Body of pancreas (tissue), 4 donors: ENCODE measurements at regions not wholly inside any gene's neighbourhood (a gene's known extent, or its start where the extent isn't known, plus 50 kb on each side); places are given as distances from the start of the nearest gene placed in this dataset.

Experiments
- ATAC-seq: fragments of 150-250 bp; one replicate; pipeline ENCODE4 v1.9.1; 2016
- DNase-seq, 4 donors: peaks; one replicate each; pipeline ENCODE4 v3.0.0-alpha.2; 2019
- H3K27ac ChIP-seq, 4 donors: fragments of 200-600 bp; sonication (generic); 1 replicate in 3 of 4; 2 replicates in 1 of 4; pipeline versions ENCODE4 v1.5.1 to v1.6.1; 2016 to 2019; ENCODE audit warnings: mild to moderate bottlenecking in 1 of 4, mixed read lengths in 1 of 4, moderate library complexity in 1 of 4
- H3K27me3 ChIP-seq, 2 donors: fragments of 200-600 bp; sonication (generic); one replicate each; pipeline ENCODE4 v1.6.0; 2016; ENCODE audit warnings: mild to moderate bottlenecking in 1 of 2
- H3K36me3 ChIP-seq, 2 donors: fragments of 200-600 bp; sonication (generic); replicated peaks in 1 of 2; 2 replicates each; pipeline ENCODE4 v1.5.1; 2016; ENCODE audit warnings: low read depth in 2 of 2; ENCODE audit not compliant: insufficient read depth in 1 of 2
- H3K4me1 ChIP-seq: fragments of 200-600 bp; sonication (generic); one replicate; pipeline ENCODE4 v1.6.0; 2016
- H3K4me3 ChIP-seq, 2 donors: fragments of 200-600 bp; sonication (generic); 1 replicate in 1 of 2; 2 replicates in 1 of 2; pipeline ENCODE4 v1.5.1; 2016 to 2019
- H3K9me3 ChIP-seq, 3 donors: fragments of 200-600 bp; sonication (generic); 1 replicate in 2 of 3; 2 replicates in 1 of 3; pipeline ENCODE4 v1.5.1; 2016
- POLR2A ChIP-seq, 3 donors: fragments of 450-650 bp; IDR thresholded peaks; one replicate each; pipeline ENCODE4 v1.6.1; 2016; ENCODE audit warnings: antibody characterized with exemption in 3 of 3, mild to moderate bottlenecking in 2 of 3
- WGBS, 2 donors: methylation state at CpG; one replicate each; pipeline ENCODE4 v1.1.5; 2017; 5-methylcytosine and 5-hydroxymethylcytosine counted together
- intact Hi-C: fragments of 100-400 bp; cut with DNase I; formaldehyde crosslinking; loops from one replicate; pipeline ENCODE4 v1.15.1; 2023
- TF ChIP-seq, protein P1 (sequence below), 7 experiments: fragments of 450-650 bp in 4 of 7; fragments of 200-600 bp in 3 of 7; sonication (generic) in 3 of 7; IDR thresholded peaks; one replicate each; pipeline ENCODE4 v1.5.1; 2016 to 2019; ENCODE audit warnings: antibody characterized with exemption in 7 of 7

DNA sequence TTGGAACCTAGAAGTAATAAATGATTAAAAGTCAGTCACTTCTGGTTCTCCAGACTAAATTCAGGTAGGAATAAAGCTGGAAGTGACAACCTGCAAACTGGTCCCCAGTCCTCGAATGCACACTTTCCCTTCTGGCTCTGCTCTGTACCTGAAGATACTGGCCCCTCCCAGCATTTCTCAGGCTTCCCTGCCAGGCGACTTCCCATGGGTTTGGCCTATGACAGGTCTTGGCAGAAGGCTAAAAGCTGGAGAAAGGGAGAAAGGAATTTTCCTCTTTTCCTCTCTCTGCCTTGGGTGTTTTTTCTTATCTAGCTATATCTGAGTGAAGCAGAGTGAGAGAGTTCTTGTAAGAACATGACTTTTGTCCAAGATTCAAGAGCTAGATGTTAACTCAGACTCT, 1005.7 kb downstream of the DTWD2 start:
- Histone ChIP-seq H3K27me3 (no peaks in the 10 kb centered on the region), H3K9me3 (no peaks in the 10 kb centered on the region), H3K4me3 (no peak overlapping the region), H3K4me1 (no peaks in the 10 kb centered on the region), H3K36me3 (no peaks in the 10 kb centered on the region), H3K27ac (no peak overlapping the region)
- ATAC-seq (no peak), DNase-seq (no peak)
- intact Hi-C loops, result no loop called here
- TF ChIP-seq POLR2A (IDR thresholded peaks at IDR 0.05), result no peak
- TF ChIP-seq, protein P1, sequence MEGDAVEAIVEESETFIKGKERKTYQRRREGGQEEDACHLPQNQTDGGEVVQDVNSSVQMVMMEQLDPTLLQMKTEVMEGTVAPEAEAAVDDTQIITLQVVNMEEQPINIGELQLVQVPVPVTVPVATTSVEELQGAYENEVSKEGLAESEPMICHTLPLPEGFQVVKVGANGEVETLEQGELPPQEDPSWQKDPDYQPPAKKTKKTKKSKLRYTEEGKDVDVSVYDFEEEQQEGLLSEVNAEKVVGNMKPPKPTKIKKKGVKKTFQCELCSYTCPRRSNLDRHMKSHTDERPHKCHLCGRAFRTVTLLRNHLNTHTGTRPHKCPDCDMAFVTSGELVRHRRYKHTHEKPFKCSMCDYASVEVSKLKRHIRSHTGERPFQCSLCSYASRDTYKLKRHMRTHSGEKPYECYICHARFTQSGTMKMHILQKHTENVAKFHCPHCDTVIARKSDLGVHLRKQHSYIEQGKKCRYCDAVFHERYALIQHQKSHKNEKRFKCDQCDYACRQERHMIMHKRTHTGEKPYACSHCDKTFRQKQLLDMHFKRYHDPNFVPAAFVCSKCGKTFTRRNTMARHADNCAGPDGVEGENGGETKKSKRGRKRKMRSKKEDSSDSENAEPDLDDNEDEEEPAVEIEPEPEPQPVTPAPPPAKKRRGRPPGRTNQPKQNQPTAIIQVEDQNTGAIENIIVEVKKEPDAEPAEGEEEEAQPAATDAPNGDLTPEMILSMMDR (IDR thresholded peaks at IDR 0.05), result no peak
- WGBS, 2 donors, result 27 to 28% methylated on average over 2 of the region's 2 CpGs

DNA sequence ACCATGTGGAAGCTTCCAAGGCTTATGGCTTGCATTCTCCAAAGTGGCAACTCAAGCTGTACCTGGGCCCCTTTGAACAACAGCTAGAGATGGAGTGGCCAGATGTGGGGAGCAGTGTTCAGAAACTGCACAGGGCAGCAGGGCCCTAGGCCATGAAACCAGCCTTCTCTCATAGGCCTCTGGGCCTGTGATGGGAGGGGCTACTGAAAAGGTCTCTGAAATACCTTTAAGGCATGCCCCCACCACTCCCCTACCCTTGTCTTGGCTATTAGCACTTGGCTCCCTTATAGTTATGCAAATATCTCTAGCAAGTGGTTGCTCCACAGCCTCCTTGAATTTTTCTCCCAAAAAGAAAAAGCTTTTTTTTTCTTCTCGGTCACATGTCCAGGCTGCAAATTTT, 1014.6 kb downstream of the DTWD2 start:
- no peak overlapping the region for H3K4me3 ChIP-seq
- intact Hi-C loops, result no loop called here
- no peaks in the 10 kb centered on the region for H3K36me3 ChIP-seq
- WGBS, 2 donors, result 80 to 87% methylated on average over 1 of the region's 1 CpG
- H3K27me3 ChIP-seq, result no peaks in the 10 kb centered on the region
- no peak overlapping the region for H3K27ac ChIP-seq
- no peak for DNase-seq
- no peaks in the 10 kb centered on the region for H3K9me3 ChIP-seq
- ATAC-seq, result no peak
- no peaks in the 10 kb centered on the region for H3K4me1 ChIP-seq
- TF ChIP-seq POLR2A (IDR thresholded peaks at IDR 0.05), result no peak
- TF ChIP-seq, protein P1 (IDR thresholded peaks at IDR 0.05), result no peak

DNA sequence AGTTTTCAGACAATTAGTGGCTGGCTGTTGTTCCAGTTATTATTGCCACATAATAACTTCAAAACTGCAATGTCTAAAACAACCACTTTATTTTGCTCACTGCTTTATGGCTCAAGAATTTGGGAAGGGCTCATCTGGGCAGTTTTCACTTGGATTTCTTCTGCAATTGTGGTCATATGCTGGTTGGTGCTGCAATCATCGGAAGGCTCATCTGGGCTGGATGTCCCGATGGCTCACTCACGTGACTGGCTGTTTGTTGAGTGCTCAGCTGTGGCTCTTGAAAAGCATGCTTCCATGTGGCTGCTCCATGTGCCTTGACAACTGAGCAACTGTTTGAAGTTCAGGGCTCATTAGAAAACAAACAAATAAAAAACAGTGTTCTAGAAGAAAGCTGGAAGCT, 1032.5 kb downstream of the DTWD2 start:
- Histone ChIP-seq H3K36me3 (no peaks in the 10 kb centered on the region), H3K27me3 (no peaks in the 10 kb centered on the region), H3K4me3 (no peak overlapping the region), H3K9me3 (no peaks in the 10 kb centered on the region), H3K4me1 (no peaks in the 10 kb centered on the region), H3K27ac (no peak overlapping the region)
- DNase-seq (no peak), ATAC-seq (no peak)
- WGBS, 2 donors, result 83 to 92% methylated on average over 3 of the region's 3 CpGs
- no peak for TF ChIP-seq POLR2A (IDR thresholded peaks at IDR 0.05)
- TF ChIP-seq, protein P1 (IDR thresholded peaks at IDR 0.05), result no peak
- intact Hi-C loops, result no loop called here

DNA sequence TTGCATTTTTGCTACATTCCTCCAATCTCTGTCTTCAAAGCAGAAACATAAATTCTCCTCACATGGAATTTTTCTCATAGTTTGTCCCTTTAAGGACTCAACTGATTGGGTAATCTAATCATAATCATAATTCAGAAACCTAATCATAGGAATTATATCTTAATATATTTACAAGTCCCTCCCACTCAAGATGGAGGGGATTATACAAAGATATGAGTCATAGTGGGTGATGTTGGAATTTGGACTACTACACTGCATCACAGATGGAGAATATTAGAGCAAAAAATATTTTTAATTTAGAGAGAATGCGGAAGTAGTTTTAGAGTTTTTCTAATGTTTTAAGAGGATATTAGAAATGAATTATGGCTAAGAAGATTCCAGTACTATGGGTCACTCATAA, 1034.0 kb downstream of the DTWD2 start:
- TF ChIP-seq POLR2A (IDR thresholded peaks at IDR 0.05), result no peak
- TF ChIP-seq, protein P1 (IDR thresholded peaks at IDR 0.05), result no peak
- no peaks in the 10 kb centered on the region for H3K36me3 ChIP-seq
- DNase-seq (no peak), ATAC-seq (no peak)
- intact Hi-C loops, result no loop called here
- no peaks in the 10 kb centered on the region for H3K27me3 ChIP-seq
- no peaks in the 10 kb centered on the region for H3K4me1 ChIP-seq
- H3K9me3 ChIP-seq, result no peaks in the 10 kb centered on the region
- 90% methylated on average over 1 of the region's 1 CpG for WGBS, 2 donors
- no peak overlapping the region for H3K4me3 ChIP-seq
- H3K27ac ChIP-seq, result no peak overlapping the region

DNA sequence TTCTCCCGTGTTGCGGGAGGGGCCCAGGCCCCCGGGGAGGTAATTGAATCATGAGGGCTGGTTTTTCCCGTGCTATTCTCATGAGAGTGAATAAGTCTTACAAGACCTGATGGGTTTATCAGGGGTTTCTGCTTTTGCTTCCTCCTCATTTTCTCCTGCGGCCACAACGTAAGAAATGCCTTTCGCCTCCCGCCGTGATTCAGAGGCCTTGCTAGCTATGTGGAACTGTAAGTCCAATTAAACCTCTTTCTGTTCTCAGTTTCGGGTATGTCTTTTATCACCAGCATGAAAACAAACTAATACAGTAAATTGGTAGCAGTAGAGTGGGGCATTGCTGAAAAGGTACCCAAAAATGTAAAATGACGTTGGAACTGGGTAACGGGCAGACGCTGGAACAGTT, 1035.1 kb downstream of the DTWD2 start:
- Histone ChIP-seq H3K27me3 (no peaks in the 10 kb centered on the region), H3K27ac (no peak overlapping the region), H3K4me3 (no peak overlapping the region), H3K36me3 (no peaks in the 10 kb centered on the region), H3K4me1 (no peaks in the 10 kb centered on the region), H3K9me3 (no peaks in the 10 kb centered on the region)
- DNase-seq, result no peak
- TF ChIP-seq, protein P1 (IDR thresholded peaks at IDR 0.05), result no peak
- TF ChIP-seq POLR2A (IDR thresholded peaks at IDR 0.05), result no peak
- ATAC-seq, result no peak
- 87 to 92% methylated on average over 13 of the region's 13 CpGs for WGBS, 2 donors
- intact Hi-C loops, result no loop called here
